Endothelial cell of umbilical vein (primary cell): ENCODE measurements at regions not wholly inside any gene's neighbourhood (a gene's known extent, or its start where the extent isn't known, plus 50 kb on each side); places are given as distances from the start of the nearest gene placed in this dataset.

Experiments
- BruUV-seq: library from RNA; stranded (reverse); fragments of 400-500 nt; replicated peaks from 2 replicates; lab custom pipeline; 2021; lab: Mats Ljungman, UMichigan
- CTCF ChIA-PET: fragments of 300-600, 350-600 bp; sonication (Branson Sonifier 250); formaldehyde crosslinking; loops from one replicate; lab custom pipeline; 2021; ENCODE audit warnings: antibody characterized with exemption, inconsistent platforms; lab: Charles Lee
- POLR2A ChIA-PET: fragments of 300-600, 350-600 bp; sonication (Branson Sonifier 250); formaldehyde crosslinking; loops from one replicate; lab custom pipeline; 2021; ENCODE audit warnings: antibody characterized with exemption, inconsistent platforms; lab: Charles Lee
- DNase-seq: peaks from one replicate; pipeline ENCODE4 v3.0.0-alpha.2; 2011; ENCODE audit warnings: low read depth, low spot score
- FAIRE-seq: peaks from 2 replicates; lab custom pipeline; 2011; peaks lifted over from hg19 to GRCh38; lab: Jason Lieb, UNC
- H2AFZ ChIP-seq: 2 replicates; pipeline ENCODE4 v1.6.0; 2012; ENCODE audit warnings: low read depth, low read length, control low read depth, inconsistent platforms
- H3K27ac ChIP-seq: 2 replicates; pipeline ENCODE4 v1.5.1; 2011; ENCODE audit warnings: low read depth, mild to moderate bottlenecking, control low read depth, low read length, moderate library complexity; ENCODE audit not compliant: insufficient read depth
- H3K27me3 ChIP-seq, 2 experiments: 2 replicates each; pipeline versions ENCODE4 v1.6.0 to v1.6.1; 2011; ENCODE audit warnings: low read length in 2 of 2, mixed read lengths in 1 of 2; ENCODE audit not compliant: control insufficient read depth in 2 of 2, insufficient read depth in 2 of 2
- H3K36me3 ChIP-seq, 2 experiments: 2 replicates in 1 of 2; 3 replicates in 1 of 2; pipeline ENCODE4 v1.5.1; 2011; ENCODE audit warnings: low read length in 2 of 2, mild to moderate bottlenecking in 1 of 2, moderate library complexity in 1 of 2; ENCODE audit not compliant: control insufficient read depth in 2 of 2, insufficient read depth in 2 of 2; ENCODE audit errors: extremely low read depth in 1 of 2
- H3K4me1 ChIP-seq: 3 replicates; pipeline ENCODE4 v1.5.1; 2011; ENCODE audit warnings: mild to moderate bottlenecking, low read length; ENCODE audit not compliant: control insufficient read depth, insufficient read depth; ENCODE audit errors: extremely low read depth
- H3K4me2 ChIP-seq: 2 replicates; pipeline ENCODE4 v1.6.1; 2011; ENCODE audit warnings: low read length, control low read depth, mixed read lengths; ENCODE audit not compliant: insufficient read depth
- H3K4me3 ChIP-seq, 3 experiments: fragments of 200-600 bp in 1 of 3; sonication (generic), shearing (Covaris generic) in 1 of 3; replicated peaks in 1 of 3; 2 replicates each; pipeline ENCODE4 v1.5.1; 2011 to 2016; ENCODE audit warnings: control low read depth in 3 of 3, low read length in 3 of 3, mild to moderate bottlenecking in 2 of 3, inconsistent platforms in 1 of 3, low read depth in 1 of 3, moderate library complexity in 1 of 3; ENCODE audit not compliant: insufficient read depth in 1 of 3
- H3K79me2 ChIP-seq: 2 replicates; pipeline ENCODE4 v1.6.0; 2012; ENCODE audit warnings: low read length, inconsistent platforms; ENCODE audit not compliant: control insufficient read depth, insufficient read depth
- H3K9ac ChIP-seq: replicated peaks from 2 replicates; pipeline ENCODE3; 2011; ENCODE audit warnings: low read length, control low read depth; ENCODE audit not compliant: insufficient read depth; ENCODE audit errors: extremely low read depth
- H3K9me1 ChIP-seq: replicated peaks from 3 replicates; pipeline ENCODE4 v1.6.0; 2011; ENCODE audit warnings: mild to moderate bottlenecking, low read length; ENCODE audit not compliant: control insufficient read depth, insufficient read depth; ENCODE audit errors: extremely low read depth
- H3K9me3 ChIP-seq: replicated peaks from 2 replicates; pipeline ENCODE4 v1.5.1; 2012; ENCODE audit warnings: low read length, inconsistent platforms; ENCODE audit not compliant: control insufficient read depth, insufficient read depth
- H4K20me1 ChIP-seq: replicated peaks from 2 replicates; pipeline ENCODE3; 2011; ENCODE audit warnings: mild to moderate bottlenecking, low read length; ENCODE audit not compliant: control insufficient read depth, insufficient read depth; ENCODE audit errors: extremely low read depth
- EZH2 ChIP-seq: IDR thresholded peaks from 2 replicates; pipeline ENCODE4 v1.6.1; 2012; ENCODE audit warnings: borderline replicate concordance, low read depth, mild to moderate bottlenecking, moderate library complexity, low read length, inconsistent platforms; ENCODE audit not compliant: severe bottlenecking
- FOS ChIP-seq: IDR thresholded peaks from 2 replicates; pipeline ENCODE4 v1.6.1; 2011; ENCODE audit warnings: mild to moderate bottlenecking, low read length, moderate library complexity, borderline replicate concordance; ENCODE audit not compliant: insufficient read depth
- GATA2 ChIP-seq: IDR thresholded peaks from 2 replicates; pipeline ENCODE4 v1.7.0; 2011; ENCODE audit warnings: low read depth, mild to moderate bottlenecking, moderate library complexity, mixed read lengths, low read length; ENCODE audit not compliant: insufficient read length, insufficient read depth
- JUN ChIP-seq: IDR thresholded peaks from 2 replicates; pipeline ENCODE4 v1.6.1; 2011; ENCODE audit warnings: borderline replicate concordance, low read depth; ENCODE audit not compliant: insufficient read length, insufficient read depth
- MYC ChIP-seq: IDR thresholded peaks from one replicate; pipeline ENCODE4 v1.6.1; 2011; ENCODE audit warnings: mild to moderate bottlenecking, low read depth, low read length
- POLR2A ChIP-seq: IDR thresholded peaks from 2 replicates; pipeline ENCODE4 v1.6.1; 2012; ENCODE audit warnings: low read depth, mild to moderate bottlenecking, control low read depth, low read length
- POLR2AphosphoS5 ChIP-seq: IDR thresholded peaks from 2 replicates; pipeline ENCODE4 v1.6.1; 2012; ENCODE audit warnings: low read depth, mild to moderate bottlenecking, control low read depth, low read length, moderate library complexity; ENCODE audit not compliant: insufficient read depth
- dilution Hi-C: fragments of 300-500 bp; cut with MboI; formaldehyde crosslinking; loops from one replicate; pipeline ENCODE4 v1.15.0; 2019; ENCODE audit warnings: low sequenced_read_pairs; ENCODE audit not compliant: extremely low pct_ligation_motif_present
- intact Hi-C: fragments of 100-400 bp; cut with micrococcal nuclease; formaldehyde crosslinking; loops from one replicate; pipeline ENCODE4 v1.10.0; 2022
- TF ChIP-seq, protein P1 (sequence below), 2 donors: IDR thresholded peaks; 1 replicate in 1 of 2; 2 replicates in 1 of 2; pipeline ENCODE4 v1.5.1; 2011; ENCODE audit warnings: low read length in 2 of 2, mild to moderate bottlenecking in 2 of 2, moderate library complexity in 2 of 2, control low read depth in 1 of 2, inconsistent platforms in 1 of 2, low read depth in 1 of 2; ENCODE audit not compliant: insufficient read depth in 1 of 2; ENCODE audit errors: extremely low read depth in 1 of 2
- TF ChIP-seq, protein P2 (sequence below): IDR thresholded peaks from 2 replicates; pipeline ENCODE4 v1.6.1; 2011; ENCODE audit not compliant: insufficient read depth, insufficient read length

DNA sequence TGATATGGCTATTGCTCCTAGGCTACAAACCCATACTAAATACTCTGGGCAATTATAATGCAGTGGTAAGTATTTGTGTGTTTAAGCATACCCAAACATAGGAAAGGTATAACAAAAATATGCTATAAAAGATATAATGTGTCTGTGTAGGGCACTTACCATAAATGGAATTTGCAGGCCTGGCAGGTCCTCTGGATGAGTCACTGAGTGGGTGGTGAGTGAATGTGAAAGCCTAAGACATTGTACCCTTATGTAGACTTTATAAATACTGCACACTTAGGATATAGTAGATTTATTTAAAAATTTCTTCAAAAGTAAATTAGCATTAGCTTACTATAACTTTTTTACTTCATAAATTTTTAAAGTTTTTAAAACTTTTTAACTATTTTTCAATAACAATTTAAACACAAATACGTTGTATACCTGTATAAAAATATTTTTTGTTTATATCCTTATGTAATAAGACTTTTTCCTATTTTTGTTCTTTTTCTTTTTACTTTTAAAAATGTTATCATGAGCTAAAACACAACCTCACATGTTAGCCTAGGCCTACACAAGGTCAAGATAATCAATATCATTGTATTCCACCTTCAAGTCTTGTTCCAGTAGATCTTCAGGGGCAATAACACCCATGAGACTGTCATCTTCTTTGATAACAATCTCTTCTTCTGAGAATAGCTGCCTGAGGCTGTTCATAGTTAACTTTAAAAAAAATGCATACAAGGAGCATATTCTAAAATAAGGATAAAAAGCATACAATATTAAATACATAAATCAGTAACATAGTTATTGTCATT, 306.3 kb upstream of the RGS18 start:
- Histone ChIP-seq H3K9ac (no peak overlapping the region), H3K79me2 (no peaks in the 10 kb centered on the region), H3K4me2 (no peak overlapping the region), H3K9me1 (no peaks in the 10 kb centered on the region), H3K4me1 (no peaks in the 10 kb centered on the region), H3K27ac (no peak overlapping the region), H3K9me3 (no peaks in the 10 kb centered on the region), H2AFZ (no peak overlapping the region), H3K27me3 (no peaks in the 10 kb centered on the region), H3K4me3 (no peak overlapping the region), H3K36me3 (no peaks in the 10 kb centered on the region), H4K20me1 (no peaks in the 10 kb centered on the region)
- TF ChIP-seq, protein P1, sequence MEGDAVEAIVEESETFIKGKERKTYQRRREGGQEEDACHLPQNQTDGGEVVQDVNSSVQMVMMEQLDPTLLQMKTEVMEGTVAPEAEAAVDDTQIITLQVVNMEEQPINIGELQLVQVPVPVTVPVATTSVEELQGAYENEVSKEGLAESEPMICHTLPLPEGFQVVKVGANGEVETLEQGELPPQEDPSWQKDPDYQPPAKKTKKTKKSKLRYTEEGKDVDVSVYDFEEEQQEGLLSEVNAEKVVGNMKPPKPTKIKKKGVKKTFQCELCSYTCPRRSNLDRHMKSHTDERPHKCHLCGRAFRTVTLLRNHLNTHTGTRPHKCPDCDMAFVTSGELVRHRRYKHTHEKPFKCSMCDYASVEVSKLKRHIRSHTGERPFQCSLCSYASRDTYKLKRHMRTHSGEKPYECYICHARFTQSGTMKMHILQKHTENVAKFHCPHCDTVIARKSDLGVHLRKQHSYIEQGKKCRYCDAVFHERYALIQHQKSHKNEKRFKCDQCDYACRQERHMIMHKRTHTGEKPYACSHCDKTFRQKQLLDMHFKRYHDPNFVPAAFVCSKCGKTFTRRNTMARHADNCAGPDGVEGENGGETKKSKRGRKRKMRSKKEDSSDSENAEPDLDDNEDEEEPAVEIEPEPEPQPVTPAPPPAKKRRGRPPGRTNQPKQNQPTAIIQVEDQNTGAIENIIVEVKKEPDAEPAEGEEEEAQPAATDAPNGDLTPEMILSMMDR (IDR thresholded peaks at IDR 0.05; ENCODE audit: extremely low read depth in 1 of 2, insufficient read depth in 1 of 2, low read depth in 1 of 2, low read length in 2 of 2): no peak
- no peak for TF ChIP-seq POLR2A
- TF ChIP-seq JUN: no peak
- no peak for TF ChIP-seq FOS
- TF ChIP-seq GATA2: no peak
- no peak for TF ChIP-seq POLR2AphosphoS5
- no peak for TF ChIP-seq EZH2
- no peak for TF ChIP-seq MYC
- TF ChIP-seq, protein P2, sequence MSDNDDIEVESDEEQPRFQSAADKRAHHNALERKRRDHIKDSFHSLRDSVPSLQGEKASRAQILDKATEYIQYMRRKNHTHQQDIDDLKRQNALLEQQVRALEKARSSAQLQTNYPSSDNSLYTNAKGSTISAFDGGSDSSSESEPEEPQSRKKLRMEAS: no peak
- intact Hi-C loops: no loop called here
- FAIRE-seq (no peak), DNase-seq (no peak)
- dilution Hi-C loops: no loop called here
- BruUV-seq: no TSS peak
- CTCF ChIA-PET: no interaction called here
- POLR2A ChIA-PET: no interaction called here
